WTC11 (cell line): ENCODE measurements at regions not wholly inside any gene's neighbourhood (a gene's known extent, or its start where the extent isn't known, plus 50 kb on each side); places are given as distances from the start of the nearest gene placed in this dataset.

ENCODE experiments used
- ATAC-seq: fragments of 200-7000 bp; cut with Tn5 transposase; 2 replicates; pipeline ENCODE4 v1.10.0; 2021; ENCODE audit warnings: mild to moderate bottlenecking, moderate library complexity
- CTCF ChIA-PET: fragments of 300-600 bp; sonication (Branson Sonifier 250); formaldehyde crosslinking; loops from one replicate; lab custom pipeline; 2021; ENCODE audit warnings: antibody characterized with exemption; lab: Charles Lee
- POLR2A ChIA-PET: fragments of 350-600 bp; sonication (Branson Sonifier 250); formaldehyde crosslinking; loops from one replicate; lab custom pipeline; 2021; ENCODE audit warnings: antibody characterized with exemption; lab: Charles Lee
- DNase-seq: peaks from one replicate; pipeline ENCODE4 v3.0.0; 2021; ENCODE audit warnings: low spot score
- H3K27ac Mint-ChIP-seq: 2 replicates; pipeline ENCODE4 v1.8.0; 2021; ENCODE audit warnings: mixed read lengths
- H3K27me3 Mint-ChIP-seq: 2 replicates; pipeline ENCODE4 v1.8.0; 2021; ENCODE audit warnings: low read depth, mild to moderate bottlenecking, moderate library complexity, mixed read lengths
- H3K36me3 Mint-ChIP-seq: 2 replicates; pipeline ENCODE4 v1.8.0; 2021; ENCODE audit warnings: mixed read lengths
- H3K4me1 Mint-ChIP-seq: 2 replicates; pipeline ENCODE4 v1.8.0; 2022; ENCODE audit warnings: mixed read lengths
- H3K4me3 Mint-ChIP-seq: 2 replicates; pipeline ENCODE4 v1.8.0; 2021; ENCODE audit warnings: mild to moderate bottlenecking, moderate library complexity, mixed read lengths
- H3K9me3 Mint-ChIP-seq: 2 replicates; pipeline ENCODE4 v1.8.0; 2021; ENCODE audit warnings: mixed read lengths
- AR ChIP-seq: fragments of 250-450 bp; sonication (Bioruptor Pico); IDR thresholded peaks from 2 replicates; pipeline ENCODE4 v1.9.0; 2021; ENCODE audit warnings: mild to moderate bottlenecking
- ARID4B ChIP-seq: sonication (generic); formaldehyde crosslinking; IDR thresholded peaks from 2 replicates; pipeline ENCODE4 v1.8.0; 2023; ENCODE audit warnings: missing genetic modification reagents, mild to moderate bottlenecking, borderline replicate concordance
- E2F4 ChIP-seq: sonication (generic); formaldehyde crosslinking; IDR thresholded peaks from 2 replicates; pipeline ENCODE4 v1.8.1; 2022; ENCODE audit warnings: low read depth, mild to moderate bottlenecking, moderate library complexity, missing genetic modification reagents, borderline replicate concordance
- E2F5 ChIP-seq: sonication (generic); formaldehyde crosslinking; IDR thresholded peaks from 2 replicates; pipeline ENCODE4 v1.8.1; 2022; ENCODE audit warnings: mild to moderate bottlenecking, moderate library complexity, missing genetic modification reagents
- ELF4 ChIP-seq: sonication (generic); formaldehyde crosslinking; IDR thresholded peaks from 2 replicates; pipeline ENCODE4 v1.8.1; 2022; ENCODE audit warnings: low read depth, mild to moderate bottlenecking, moderate library complexity, missing genetic modification reagents
- ESRRA ChIP-seq: sonication (generic); formaldehyde crosslinking; IDR thresholded peaks from 2 replicates; pipeline ENCODE4 v1.8.1; 2022; ENCODE audit warnings: mild to moderate bottlenecking, missing genetic modification reagents, borderline replicate concordance
- FOXK1 ChIP-seq: sonication (generic); formaldehyde crosslinking; IDR thresholded peaks from 2 replicates; pipeline ENCODE4 v1.8.0; 2022; ENCODE audit warnings: mild to moderate bottlenecking, moderate library complexity, missing genetic modification reagents
- FOXP4 ChIP-seq: sonication (generic); formaldehyde crosslinking; IDR thresholded peaks from 2 replicates; pipeline ENCODE4 v1.8.0; 2022; ENCODE audit warnings: mild to moderate bottlenecking, missing genetic modification reagents
- GABPB1 ChIP-seq: sonication (generic); formaldehyde crosslinking; IDR thresholded peaks from 2 replicates; pipeline ENCODE4 v1.8.1; 2023; ENCODE audit warnings: mild to moderate bottlenecking, missing genetic modification reagents
- JAZF1 ChIP-seq: fragments of 250-450 bp; sonication (Bioruptor Pico); IDR thresholded peaks from 2 replicates; pipeline ENCODE4 v1.9.0; 2021; ENCODE audit warnings: moderate library complexity, mild to moderate bottlenecking, inconsistent platforms
- NFATC4 ChIP-seq: fragments of 250-450 bp; sonication (Bioruptor Pico); IDR thresholded peaks from 2 replicates; pipeline ENCODE4 v1.9.0; 2021; ENCODE audit warnings: mild to moderate bottlenecking
- RELA ChIP-seq: sonication (generic); formaldehyde crosslinking; IDR thresholded peaks from 2 replicates; pipeline ENCODE4 v1.8.1; 2022; ENCODE audit warnings: missing genetic modification reagents, mild to moderate bottlenecking, borderline replicate concordance
- SOX15 ChIP-seq: fragments of 250-450 bp; sonication (Bioruptor Pico); IDR thresholded peaks from 2 replicates; pipeline ENCODE4 v1.9.0; 2021; ENCODE audit warnings: mild to moderate bottlenecking
- SP1 ChIP-seq: sonication (generic); formaldehyde crosslinking; conservative IDR thresholded peaks from 2 replicates; pipeline ENCODE4 v1.8.1; 2022; ENCODE audit warnings: missing genetic modification reagents
- TEAD1 ChIP-seq: sonication (generic); formaldehyde crosslinking; IDR thresholded peaks from 2 replicates; pipeline ENCODE4 v1.8.0; 2022; ENCODE audit warnings: mild to moderate bottlenecking, missing genetic modification reagents
- TEAD4 ChIP-seq: sonication (generic); formaldehyde crosslinking; IDR thresholded peaks from 2 replicates; pipeline ENCODE4 v1.8.0; 2022; ENCODE audit warnings: mild to moderate bottlenecking, missing genetic modification reagents
- ZMAT4 ChIP-seq: fragments of 250-450 bp; sonication (Bioruptor Pico); IDR thresholded peaks from 2 replicates; pipeline ENCODE4 v1.9.0; 2021; ENCODE audit warnings: mild to moderate bottlenecking
- ZNF232 ChIP-seq: sonication (generic); formaldehyde crosslinking; IDR thresholded peaks from 2 replicates; pipeline ENCODE4 v1.8.0; 2022; ENCODE audit warnings: mild to moderate bottlenecking, missing genetic modification reagents

- ATAC-seq (peak; percentile 72), DNase-seq (no peak)
- CTCF ChIA-PET: no interaction called here
- Mint-ChIP-seq H3K27ac (no peak overlapping the region), H3K9me3 (peaks cover 22% of the 10 kb centered on the region)
- TF ChIP-seq TEAD4 (no peak), TEAD1 (CRISPR knock-in tag) (no peak), FOXK1 (CRISPR knock-in tag) (no peak), AR (CRISPR knock-in tag) (no peak), ZNF232 (CRISPR knock-in tag) (no peak), RELA (no peak), ELF4 (no peak), GABPB1 (CRISPR knock-in tag) (no peak), JAZF1 (CRISPR knock-in tag) (no peak), ESRRA (CRISPR knock-in tag) (no peak), ARID4B (CRISPR knock-in tag) (no peak)
- TF ChIP-seq, all 79 proteins: peak for 0
- no peak overlapping the region for H3K4me3 Mint-ChIP-seq
- H3K27me3 Mint-ChIP-seq: no peaks in the 10 kb centered on the region
- no peaks in the 10 kb centered on the region for H3K36me3 Mint-ChIP-seq
- peaks cover 11% of the 10 kb centered on the region for H3K4me1 Mint-ChIP-seq
- POLR2A ChIA-PET: no interaction called here
Measured at GRCh38 chr7:25926891-25927625, 224.9 kb upstream of the NFE2L3 start.

- H3K4me3 Mint-ChIP-seq: no peak overlapping the region
- peaks cover 25% of the 10 kb centered on the region for H3K9me3 Mint-ChIP-seq
- ChIA-PET POLR2A (no interaction called here), CTCF (no interaction called here)
- peaks cover 11% of the 10 kb centered on the region for H3K4me1 Mint-ChIP-seq
- H3K27me3 Mint-ChIP-seq: no peaks in the 10 kb centered on the region
- no peak for DNase-seq
- TF ChIP-seq GABPB1 (CRISPR knock-in tag) (no peak), SOX15 (CRISPR knock-in tag) (no peak), FOXP4 (CRISPR knock-in tag) (no peak), SP1 (CRISPR knock-in tag) (no peak), E2F5 (CRISPR knock-in tag) (no peak), E2F4 (CRISPR knock-in tag) (no peak), NFATC4 (no peak), ZMAT4 (CRISPR knock-in tag) (no peak), ELF4 (no peak), FOXK1 (CRISPR knock-in tag) (no peak)
- H3K27ac Mint-ChIP-seq: no peak overlapping the region
- H3K36me3 Mint-ChIP-seq: no peaks in the 10 kb centered on the region
- no peak for ATAC-seq
Measured at GRCh38 chr7:25927626-25927978, 224.4 kb upstream of the NFE2L3 start.
